ENCODE measurements at regions not wholly inside any gene's neighbourhood (a gene's known extent, or its start where the extent isn't known, plus 50 kb on each side); places are given as distances from the start of the nearest gene placed in this dataset.

DNA sequence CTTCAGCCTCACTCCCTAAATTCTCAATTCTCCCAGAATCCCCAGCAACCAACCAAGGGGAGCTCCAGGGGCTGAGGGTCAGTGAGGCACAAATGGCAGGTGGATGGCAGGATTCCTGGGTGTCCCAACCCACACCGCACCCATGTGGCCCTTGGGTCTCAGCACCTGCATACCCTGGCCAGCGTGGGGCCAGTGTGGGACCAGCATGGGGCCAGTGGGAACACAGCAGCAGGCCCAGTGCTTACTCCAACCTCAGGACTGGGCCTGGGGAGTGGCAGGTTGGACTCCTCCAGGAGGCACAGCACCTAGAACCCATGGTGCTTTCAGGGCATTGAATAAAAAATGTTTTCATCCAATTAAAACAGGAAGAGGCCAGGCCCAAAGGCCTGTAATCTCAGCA lies 202.0 kb downstream of the TSHZ3 start:
- TF ChIP-seq SIN3A (IDR thresholded peaks at IDR 0.05; ENCODE audit: borderline replicate concordance, insufficient read depth, low read depth, low read length) = no peak
- TF ChIP-seq, protein P1, sequence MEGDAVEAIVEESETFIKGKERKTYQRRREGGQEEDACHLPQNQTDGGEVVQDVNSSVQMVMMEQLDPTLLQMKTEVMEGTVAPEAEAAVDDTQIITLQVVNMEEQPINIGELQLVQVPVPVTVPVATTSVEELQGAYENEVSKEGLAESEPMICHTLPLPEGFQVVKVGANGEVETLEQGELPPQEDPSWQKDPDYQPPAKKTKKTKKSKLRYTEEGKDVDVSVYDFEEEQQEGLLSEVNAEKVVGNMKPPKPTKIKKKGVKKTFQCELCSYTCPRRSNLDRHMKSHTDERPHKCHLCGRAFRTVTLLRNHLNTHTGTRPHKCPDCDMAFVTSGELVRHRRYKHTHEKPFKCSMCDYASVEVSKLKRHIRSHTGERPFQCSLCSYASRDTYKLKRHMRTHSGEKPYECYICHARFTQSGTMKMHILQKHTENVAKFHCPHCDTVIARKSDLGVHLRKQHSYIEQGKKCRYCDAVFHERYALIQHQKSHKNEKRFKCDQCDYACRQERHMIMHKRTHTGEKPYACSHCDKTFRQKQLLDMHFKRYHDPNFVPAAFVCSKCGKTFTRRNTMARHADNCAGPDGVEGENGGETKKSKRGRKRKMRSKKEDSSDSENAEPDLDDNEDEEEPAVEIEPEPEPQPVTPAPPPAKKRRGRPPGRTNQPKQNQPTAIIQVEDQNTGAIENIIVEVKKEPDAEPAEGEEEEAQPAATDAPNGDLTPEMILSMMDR (IDR thresholded peaks at IDR 0.05) = no peak
- TF ChIP-seq POLR2AphosphoS5 (IDR thresholded peaks at IDR 0.05; ENCODE audit: low read depth, low read length) = no peak
- TF ChIP-seq, protein P2, sequence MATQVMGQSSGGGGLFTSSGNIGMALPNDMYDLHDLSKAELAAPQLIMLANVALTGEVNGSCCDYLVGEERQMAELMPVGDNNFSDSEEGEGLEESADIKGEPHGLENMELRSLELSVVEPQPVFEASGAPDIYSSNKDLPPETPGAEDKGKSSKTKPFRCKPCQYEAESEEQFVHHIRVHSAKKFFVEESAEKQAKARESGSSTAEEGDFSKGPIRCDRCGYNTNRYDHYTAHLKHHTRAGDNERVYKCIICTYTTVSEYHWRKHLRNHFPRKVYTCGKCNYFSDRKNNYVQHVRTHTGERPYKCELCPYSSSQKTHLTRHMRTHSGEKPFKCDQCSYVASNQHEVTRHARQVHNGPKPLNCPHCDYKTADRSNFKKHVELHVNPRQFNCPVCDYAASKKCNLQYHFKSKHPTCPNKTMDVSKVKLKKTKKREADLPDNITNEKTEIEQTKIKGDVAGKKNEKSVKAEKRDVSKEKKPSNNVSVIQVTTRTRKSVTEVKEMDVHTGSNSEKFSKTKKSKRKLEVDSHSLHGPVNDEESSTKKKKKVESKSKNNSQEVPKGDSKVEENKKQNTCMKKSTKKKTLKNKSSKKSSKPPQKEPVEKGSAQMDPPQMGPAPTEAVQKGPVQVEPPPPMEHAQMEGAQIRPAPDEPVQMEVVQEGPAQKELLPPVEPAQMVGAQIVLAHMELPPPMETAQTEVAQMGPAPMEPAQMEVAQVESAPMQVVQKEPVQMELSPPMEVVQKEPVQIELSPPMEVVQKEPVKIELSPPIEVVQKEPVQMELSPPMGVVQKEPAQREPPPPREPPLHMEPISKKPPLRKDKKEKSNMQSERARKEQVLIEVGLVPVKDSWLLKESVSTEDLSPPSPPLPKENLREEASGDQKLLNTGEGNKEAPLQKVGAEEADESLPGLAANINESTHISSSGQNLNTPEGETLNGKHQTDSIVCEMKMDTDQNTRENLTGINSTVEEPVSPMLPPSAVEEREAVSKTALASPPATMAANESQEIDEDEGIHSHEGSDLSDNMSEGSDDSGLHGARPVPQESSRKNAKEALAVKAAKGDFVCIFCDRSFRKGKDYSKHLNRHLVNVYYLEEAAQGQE (IDR thresholded peaks at IDR 0.05; ENCODE audit: insufficient read depth in 1 of 2, low read depth in 2 of 2, low read length in 1 of 2) = no peak

All from Panc1 (cell line).